HG03175 (cell line): ENCODE measurements at regions not wholly inside any gene's neighbourhood (a gene's known extent, or its start where the extent isn't known, plus 50 kb on each side); places are given as distances from the start of the nearest gene placed in this dataset.
"Not testable (repeated sequence)": the region's sequence is repeated elsewhere in the genome, so short reads cannot be mapped to it uniquely, and the experiment has no call there.

ENCODE experiments used
- ATAC-seq: cut with Tn5 transposase; IDR thresholded peaks from one replicate; pipeline ENCODE4 v1.9.1; 2021; ENCODE audit warnings: mild to moderate bottlenecking, moderate library complexity; ENCODE audit not compliant: unreplicated experiment

- no peak for ATAC-seq
Observed at GRCh38 chr12:125540580-125541204, 475.5 kb downstream of the AACS start.

GRCh38 chr12:125544960-125545359, 479.7 kb downstream of the AACS start:
- ATAC-seq = no peak

GRCh38 chr12:125549171-125549570, 483.9 kb downstream of the AACS start:
- no peak for ATAC-seq

- ATAC-seq = no peak
Observed at GRCh38 chr12:125549836-125550235, 484.6 kb downstream of the AACS start.

- no peak for ATAC-seq
Observed at GRCh38 chr12:125552295-125552694, 487.1 kb downstream of the AACS start.

GRCh38 chr12:125561008-125561407, 495.8 kb downstream of the AACS start:
- not testable (repeated sequence) for ATAC-seq

- ATAC-seq = no peak
Observed at GRCh38 chr12:125564753-125565152, 499.5 kb downstream of the AACS start.

- no peak for ATAC-seq
Observed at GRCh38 chr12:125567581-125567980, 502.3 kb downstream of the AACS start.

GRCh38 chr12:125568306-125568705, 503.1 kb downstream of the AACS start:
- no peak for ATAC-seq

GRCh38 chr12:125573271-125573670, 508.0 kb downstream of the AACS start:
- ATAC-seq = no peak

- no peak for ATAC-seq
Observed at GRCh38 chr12:125577334-125577733, 512.1 kb downstream of the AACS start.

- no peak for ATAC-seq
Observed at GRCh38 chr12:125579916-125580315, 514.7 kb downstream of the AACS start.

- ATAC-seq = no peak
Observed at GRCh38 chr12:125583071-125583470, 517.8 kb downstream of the AACS start.

GRCh38 chr12:125586441-125586840, 521.2 kb downstream of the AACS start:
- no peak for ATAC-seq

- ATAC-seq = no peak
Observed at GRCh38 chr12:125593269-125593668, 528.0 kb downstream of the AACS start.

GRCh38 chr12:125604976-125605375, 539.7 kb downstream of the AACS start:
- no peak for ATAC-seq

- no peak for ATAC-seq
Observed at GRCh38 chr12:125606312-125606711, 541.1 kb downstream of the AACS start.

- ATAC-seq = no peak
Observed at GRCh38 chr12:125610292-125610691, 545.1 kb downstream of the AACS start.

- no peak for ATAC-seq
Observed at GRCh38 chr12:125610971-125611370, 545.7 kb downstream of the AACS start.

- ATAC-seq = no peak
Observed at GRCh38 chr12:125614058-125614457, 548.8 kb downstream of the AACS start.

GRCh38 chr12:125619723-125620122, 554.5 kb downstream of the AACS start:
- no peak for ATAC-seq

- no peak for ATAC-seq
Observed at GRCh38 chr12:125633686-125634085, 568.5 kb downstream of the AACS start.

GRCh38 chr12:125634813-125635212, 569.6 kb downstream of the AACS start:
- no peak for ATAC-seq
